ENCODE measurements at regions not wholly inside any gene's neighbourhood (a gene's known extent, or its start where the extent isn't known, plus 50 kb on each side); places are given as distances from the start of the nearest gene placed in this dataset.

DNA sequence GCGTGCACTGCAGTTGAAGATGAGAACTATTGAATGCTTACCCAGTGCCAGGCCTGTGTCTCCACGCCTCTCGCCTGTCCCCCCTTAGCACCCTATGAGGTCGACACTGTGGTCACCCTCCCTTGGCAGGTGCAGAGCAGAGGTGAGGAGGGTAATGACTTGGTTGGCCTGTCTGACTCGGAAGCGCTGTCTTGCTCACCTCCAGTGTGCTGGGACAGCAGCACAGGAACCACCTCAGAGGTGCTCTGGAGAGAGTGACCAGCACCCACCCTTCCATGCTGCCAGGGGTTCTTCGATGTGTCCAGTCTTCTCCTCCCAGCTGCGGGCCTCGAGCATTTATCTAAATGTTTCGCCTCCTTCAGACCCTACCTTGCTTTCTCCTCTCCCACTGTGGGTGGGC is 178.3 kb upstream of the IRX2 start:
- DNase-seq, result no peak

DNA sequence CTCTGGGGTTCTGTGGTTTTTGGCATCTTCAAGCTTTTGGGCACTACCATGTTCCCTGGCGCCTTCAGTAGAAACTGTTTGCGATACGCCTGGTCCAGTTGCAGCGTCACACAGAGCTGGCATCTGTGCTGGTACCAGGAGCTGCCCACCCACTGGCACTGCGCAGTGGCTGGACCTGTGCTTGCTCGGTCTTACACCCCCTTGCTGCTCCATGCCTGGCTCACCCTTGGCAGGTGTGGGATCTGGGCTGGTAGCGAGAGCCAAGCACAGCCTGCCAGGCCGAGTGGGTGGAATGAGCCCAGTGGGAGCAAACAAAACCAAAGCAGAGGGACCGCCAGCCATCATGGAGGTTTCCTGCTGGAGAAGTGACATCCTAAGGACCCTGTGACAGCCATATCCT is 170.2 kb upstream of the IRX2 start:
- no peak for DNase-seq

DNA sequence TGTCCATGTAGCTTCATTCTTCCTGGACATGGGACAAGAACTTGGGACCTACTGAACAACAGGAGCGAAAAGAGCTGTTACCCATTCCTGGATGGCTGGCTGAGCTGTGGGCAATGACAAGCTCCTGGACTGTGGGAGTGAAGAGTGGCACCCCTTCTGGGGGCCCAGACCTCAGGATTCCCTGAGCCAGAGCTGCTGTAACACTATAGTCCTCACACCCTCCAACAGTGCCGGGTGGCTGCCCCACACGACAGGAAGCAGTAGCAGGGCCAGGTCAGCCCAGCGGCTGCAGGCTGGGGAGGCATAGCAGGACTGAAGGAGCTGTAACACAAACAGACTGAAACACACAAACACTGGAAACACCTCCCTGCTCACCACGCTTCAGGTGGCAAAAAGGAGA is 169.7 kb upstream of the IRX2 start:
- DNase-seq, result no peak

- DNase-seq, result no peak
Observed at GRCh38 chr5:2920312-2920711, 168.8 kb upstream of the IRX2 start.

GRCh38 chr5:2919310-2920018 is 168.0 kb upstream of the IRX2 start:
- DNase-seq, result no peak

GRCh38 chr5:2917524-2917923 is 166.0 kb upstream of the IRX2 start:
- DNase-seq, result no peak

- no peak for DNase-seq
Observed at GRCh38 chr5:2917093-2917492, 165.6 kb upstream of the IRX2 start.

- DNase-seq, result no peak
Observed at GRCh38 chr5:2916076-2916682, 164.7 kb upstream of the IRX2 start.

- DNase-seq, result no peak
Observed at GRCh38 chr5:2914981-2915484, 163.6 kb upstream of the IRX2 start.

- no peak for DNase-seq
Observed at GRCh38 chr5:2914022-2914661, 162.7 kb upstream of the IRX2 start.

GRCh38 chr5:2913281-2913680 is 161.8 kb upstream of the IRX2 start:
- DNase-seq, result no peak

- no peak for DNase-seq
Observed at GRCh38 chr5:2912741-2913140, 161.3 kb upstream of the IRX2 start.

DNA sequence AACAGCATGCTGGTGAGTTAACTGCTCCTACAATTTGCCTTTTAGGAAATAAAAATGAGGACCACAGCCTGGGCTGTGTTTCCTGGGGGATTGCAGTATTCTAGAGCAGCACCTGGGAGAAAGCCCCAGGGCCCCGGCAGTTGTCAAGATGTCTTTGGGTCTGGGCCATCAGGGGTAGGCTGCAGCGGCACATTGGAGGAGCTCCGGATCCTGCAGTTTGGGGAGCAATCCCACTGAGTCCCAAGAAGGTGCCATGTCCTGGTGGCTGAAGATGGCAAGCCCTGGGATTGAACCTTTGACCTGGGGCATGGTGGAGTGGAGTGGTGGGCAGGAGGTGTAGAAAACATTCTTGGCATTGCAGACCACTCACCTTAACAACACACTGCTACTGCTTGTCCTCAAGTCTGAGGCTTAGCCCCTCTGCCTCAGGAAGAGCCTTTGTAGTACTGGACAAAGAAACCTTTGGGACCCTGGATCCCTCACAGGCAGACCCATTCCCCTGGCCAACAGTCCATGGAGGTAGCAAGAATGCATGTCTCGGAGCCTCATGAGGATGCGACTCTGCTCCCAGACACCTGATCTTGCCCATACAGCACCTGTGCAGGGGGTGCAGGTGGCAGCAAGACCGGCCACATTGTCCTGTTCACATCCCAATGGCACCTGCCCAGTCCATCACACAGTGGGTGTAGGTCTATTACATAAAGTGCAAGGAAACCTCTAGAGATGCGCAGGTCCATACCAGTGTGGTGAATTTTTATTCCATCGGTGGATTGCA is 159.1 kb upstream of the IRX2 start:
- DNase-seq, result no peak

GRCh38 chr5:2909035-2909434 is 157.6 kb upstream of the IRX2 start:
- no peak for DNase-seq

DNA sequence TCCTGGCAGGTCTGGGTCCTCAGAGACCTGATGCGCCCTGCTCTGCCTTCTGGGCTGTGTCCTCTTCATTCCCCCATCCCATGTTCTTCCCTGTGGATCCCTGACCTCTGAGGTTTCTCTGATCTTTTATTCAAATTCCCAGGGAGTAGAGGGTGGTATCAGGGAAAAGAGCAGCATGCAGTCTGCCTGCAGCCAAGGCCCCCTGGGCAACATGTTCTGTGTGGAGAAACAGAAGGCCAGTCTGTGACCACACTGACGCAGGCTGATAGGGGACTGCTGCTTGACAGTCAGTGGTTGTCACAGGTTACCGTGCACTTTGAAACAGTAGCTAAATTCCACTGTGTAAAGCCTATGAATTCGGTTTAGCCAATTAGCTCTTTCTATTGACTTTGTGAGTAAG is 156.6 kb upstream of the IRX2 start:
- no peak for DNase-seq

- no peak for DNase-seq
Observed at GRCh38 chr5:2906302-2907090, 155.0 kb upstream of the IRX2 start.

DNA sequence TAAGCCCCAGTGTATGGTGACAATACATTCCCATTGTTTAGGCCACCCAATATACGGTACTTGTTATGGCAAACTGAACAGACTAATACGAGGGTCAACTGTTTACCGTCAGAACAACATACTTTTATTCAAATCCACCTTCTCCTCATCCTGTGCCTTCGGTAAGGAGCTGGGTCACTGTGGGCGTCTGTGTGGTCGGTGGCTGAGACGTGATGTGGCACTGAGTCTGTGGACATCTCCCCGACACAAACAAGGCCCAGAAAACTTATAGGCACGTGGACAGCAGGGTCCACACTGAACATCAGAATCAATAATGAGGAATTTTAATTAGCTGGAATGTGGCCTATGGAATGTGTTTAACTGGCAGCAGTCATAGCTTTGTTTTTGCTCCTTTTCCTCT is 154.3 kb upstream of the IRX2 start:
- no peak for DNase-seq

GRCh38 chr5:2904956-2905355 is 153.5 kb upstream of the IRX2 start:
- DNase-seq, result no peak

GRCh38 chr5:2904399-2904798 is 152.9 kb upstream of the IRX2 start:
- no peak for DNase-seq

DNA sequence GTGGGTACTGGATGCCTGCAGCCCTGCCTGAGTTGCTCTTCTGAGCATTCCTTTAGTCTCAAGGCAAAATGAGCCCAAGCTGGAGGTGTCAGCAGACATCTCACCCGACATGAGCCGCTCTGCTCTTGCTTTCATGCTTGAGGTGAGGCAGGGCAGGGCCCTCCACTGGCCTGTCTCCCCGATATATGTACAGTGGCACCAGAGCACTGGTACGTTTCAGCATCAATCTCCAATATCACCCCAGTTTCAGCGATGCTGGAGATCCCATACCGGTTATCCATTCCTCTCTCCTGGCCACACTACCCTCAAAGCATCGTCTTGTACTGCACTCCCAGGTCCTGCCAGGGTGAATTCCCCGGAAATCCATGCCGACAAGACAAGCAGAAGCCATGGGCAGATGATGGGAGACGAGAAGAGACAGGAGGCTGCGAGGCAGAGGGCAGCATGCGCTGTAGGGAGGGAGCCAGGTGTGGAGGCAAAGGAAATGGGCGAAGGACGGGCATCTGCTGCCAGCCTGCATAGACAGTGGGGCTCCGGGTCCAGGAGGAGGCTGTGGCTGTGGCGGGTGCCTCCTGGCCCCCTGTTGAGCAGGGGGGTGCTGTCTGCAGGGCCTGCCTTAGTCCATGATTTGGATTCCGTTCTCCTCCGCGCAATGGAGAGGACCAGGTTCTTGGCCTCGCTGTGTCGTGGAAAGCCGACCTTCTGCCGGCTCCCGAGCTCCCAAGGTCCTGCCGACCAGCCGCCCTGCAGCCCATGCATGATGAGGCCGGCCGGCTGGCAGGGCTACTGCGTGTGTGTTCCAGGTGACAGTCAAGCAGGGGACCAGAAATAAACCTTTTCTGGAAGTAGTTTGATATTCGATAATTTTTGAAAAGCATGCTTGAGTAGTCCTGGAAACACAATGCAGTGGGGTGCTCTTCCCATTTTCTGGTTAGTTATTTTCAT is 152.2 kb upstream of the IRX2 start:
- DNase-seq, result no peak

DNA sequence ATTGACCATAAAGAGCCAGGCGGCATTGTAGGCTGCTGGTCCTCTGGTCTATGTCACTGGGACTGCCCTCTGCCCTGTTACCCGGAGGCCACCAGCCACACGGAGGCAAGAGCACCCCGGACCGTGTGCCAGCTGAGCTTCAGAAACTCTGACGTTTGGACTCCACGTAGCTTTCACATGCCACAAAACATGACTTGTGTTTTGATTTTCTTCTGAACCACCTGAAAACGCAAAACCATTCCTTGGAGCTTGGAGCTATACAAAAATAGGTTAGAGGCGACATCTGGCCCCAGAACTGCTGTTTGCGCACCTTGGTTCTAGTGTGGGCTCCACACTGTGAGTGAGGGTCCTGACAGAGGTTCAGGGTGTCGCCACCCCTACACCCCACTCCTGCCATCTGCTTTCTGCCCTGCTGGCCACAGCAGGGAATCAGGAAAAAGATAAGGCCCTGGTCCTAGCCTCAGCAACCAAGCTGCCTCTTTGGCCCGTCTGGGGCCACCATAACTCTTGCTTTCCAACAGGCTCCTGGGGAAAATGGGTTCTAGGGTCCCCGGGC is 151.3 kb upstream of the IRX2 start:
- no peak for DNase-seq

Measured in Kasumi-1 (cell line).